ENCODE measurements at regions not wholly inside any gene's neighbourhood (a gene's known extent, or its start where the extent isn't known, plus 50 kb on each side); places are given as distances from the start of the nearest gene placed in this dataset.

DNA sequence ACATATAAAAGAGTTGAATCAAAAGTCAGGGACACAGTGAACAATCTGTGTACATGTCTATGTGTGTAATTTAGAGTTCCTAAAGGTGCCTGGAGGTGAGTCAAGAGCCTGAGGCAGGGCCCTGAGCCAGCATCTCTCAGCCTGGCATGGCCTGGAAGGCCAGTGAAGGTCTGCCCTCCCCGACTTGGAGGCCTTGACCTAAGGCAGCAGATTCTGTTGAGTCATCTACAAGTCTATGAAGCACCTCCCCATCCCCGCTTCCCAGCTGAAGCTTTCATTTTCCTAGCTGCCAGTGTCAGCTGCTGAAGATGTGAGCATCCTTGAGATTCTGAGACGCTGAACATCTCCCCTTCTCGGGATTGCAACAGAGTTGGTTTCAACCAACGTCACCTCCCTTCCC, 583.9 kb downstream of the BCOR start:
- Histone ChIP-seq H3K4me3 (IDR thresholded peaks at IDR 0.05; ENCODE audit: insufficient read depth, low read depth, low read length) (no peak overlapping the region), H4K20me1 (ENCODE audit: insufficient read depth) (no peaks in the 10 kb centered on the region), H2AFZ (ENCODE audit: low read depth) (no peak overlapping the region), H3K79me2 (ENCODE audit: insufficient read depth, low read depth) (no peaks in the 10 kb centered on the region), H3K36me3 (ENCODE audit: insufficient read depth) (no peaks in the 10 kb centered on the region), H3K4me2 (no peak overlapping the region), H3K4me1 (ENCODE audit: low read depth, poor library complexity, severe bottlenecking) (no peaks in the 10 kb centered on the region), H3K27me3 (ENCODE audit: insufficient read depth, low read depth) (no peaks in the 10 kb centered on the region), H3K9ac (no peak overlapping the region), H3K27ac (no peak overlapping the region)
- TF ChIP-seq, protein P1, sequence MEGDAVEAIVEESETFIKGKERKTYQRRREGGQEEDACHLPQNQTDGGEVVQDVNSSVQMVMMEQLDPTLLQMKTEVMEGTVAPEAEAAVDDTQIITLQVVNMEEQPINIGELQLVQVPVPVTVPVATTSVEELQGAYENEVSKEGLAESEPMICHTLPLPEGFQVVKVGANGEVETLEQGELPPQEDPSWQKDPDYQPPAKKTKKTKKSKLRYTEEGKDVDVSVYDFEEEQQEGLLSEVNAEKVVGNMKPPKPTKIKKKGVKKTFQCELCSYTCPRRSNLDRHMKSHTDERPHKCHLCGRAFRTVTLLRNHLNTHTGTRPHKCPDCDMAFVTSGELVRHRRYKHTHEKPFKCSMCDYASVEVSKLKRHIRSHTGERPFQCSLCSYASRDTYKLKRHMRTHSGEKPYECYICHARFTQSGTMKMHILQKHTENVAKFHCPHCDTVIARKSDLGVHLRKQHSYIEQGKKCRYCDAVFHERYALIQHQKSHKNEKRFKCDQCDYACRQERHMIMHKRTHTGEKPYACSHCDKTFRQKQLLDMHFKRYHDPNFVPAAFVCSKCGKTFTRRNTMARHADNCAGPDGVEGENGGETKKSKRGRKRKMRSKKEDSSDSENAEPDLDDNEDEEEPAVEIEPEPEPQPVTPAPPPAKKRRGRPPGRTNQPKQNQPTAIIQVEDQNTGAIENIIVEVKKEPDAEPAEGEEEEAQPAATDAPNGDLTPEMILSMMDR (conservative IDR thresholded peaks at IDR 0.05; ENCODE audit: low read depth, low read length) = no peak

GRCh38 chrX:39514801-39515200, 583.0 kb downstream of the BCOR start:
- Histone ChIP-seq H2AFZ (ENCODE audit: low read depth) (no peak overlapping the region), H3K9ac (no peak overlapping the region), H3K4me1 (ENCODE audit: low read depth, poor library complexity, severe bottlenecking) (no peaks in the 10 kb centered on the region), H4K20me1 (ENCODE audit: insufficient read depth) (no peaks in the 10 kb centered on the region), H3K27me3 (ENCODE audit: insufficient read depth, low read depth) (no peaks in the 10 kb centered on the region), H3K79me2 (ENCODE audit: insufficient read depth, low read depth) (no peaks in the 10 kb centered on the region), H3K36me3 (ENCODE audit: insufficient read depth) (no peaks in the 10 kb centered on the region), H3K4me3 (IDR thresholded peaks at IDR 0.05; ENCODE audit: insufficient read depth, low read depth, low read length) (no peak overlapping the region), H3K27ac (no peak overlapping the region), H3K4me2 (no peak overlapping the region)
- TF ChIP-seq, protein P1 (conservative IDR thresholded peaks at IDR 0.05; ENCODE audit: low read depth, low read length) = no peak

GRCh38 chrX:39516427-39516841, 581.3 kb downstream of the BCOR start:
- no peaks in the 10 kb centered on the region for H3K27me3 ChIP-seq (ENCODE audit: insufficient read depth, low read depth)
- H3K9ac ChIP-seq = no peak overlapping the region
- no peaks in the 10 kb centered on the region for H3K4me1 ChIP-seq (ENCODE audit: low read depth, poor library complexity, severe bottlenecking)
- TF ChIP-seq, protein P1 (conservative IDR thresholded peaks at IDR 0.05; ENCODE audit: low read depth, low read length) = no peak
- H3K36me3 ChIP-seq (ENCODE audit: insufficient read depth) = no peaks in the 10 kb centered on the region
- H3K4me2 ChIP-seq = no peak overlapping the region
- H2AFZ ChIP-seq (ENCODE audit: low read depth) = no peak overlapping the region
- no peak overlapping the region for H3K4me3 ChIP-seq (IDR thresholded peaks at IDR 0.05; ENCODE audit: insufficient read depth, low read depth, low read length)
- H3K27ac ChIP-seq = no peak overlapping the region
- H4K20me1 ChIP-seq (ENCODE audit: insufficient read depth) = no peaks in the 10 kb centered on the region
- no peaks in the 10 kb centered on the region for H3K79me2 ChIP-seq (ENCODE audit: insufficient read depth, low read depth)

DNA sequence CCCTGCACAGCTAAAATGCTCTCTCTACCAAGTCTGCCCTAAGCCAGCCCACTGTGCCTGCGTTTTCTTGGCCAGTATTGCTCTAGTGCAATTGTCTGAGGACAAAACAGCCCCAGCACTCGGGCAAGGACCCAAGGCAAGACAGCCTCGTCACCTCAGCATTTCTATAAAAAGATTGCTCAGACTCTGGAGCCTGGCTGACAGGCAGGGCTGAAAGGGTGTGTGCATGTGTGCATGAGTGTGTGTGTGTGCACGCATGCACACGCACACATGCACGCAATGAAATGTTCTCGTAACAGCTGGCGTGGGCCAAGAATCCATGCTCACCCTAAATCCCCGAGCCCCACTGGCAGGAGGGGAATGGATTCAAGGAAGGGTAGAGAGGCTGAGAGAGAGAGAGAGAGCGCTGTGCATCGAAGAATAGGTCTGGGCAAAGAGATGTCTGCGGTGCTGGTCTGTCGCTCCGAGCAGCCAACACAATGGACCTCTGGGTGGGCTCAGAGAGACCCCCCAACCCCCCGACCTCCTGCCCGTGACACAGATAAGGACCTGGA, 579.2 kb downstream of the BCOR start:
- Histone ChIP-seq H3K27ac (no peak overlapping the region), H3K79me2 (ENCODE audit: insufficient read depth, low read depth) (no peaks in the 10 kb centered on the region), H3K27me3 (ENCODE audit: insufficient read depth, low read depth) (no peaks in the 10 kb centered on the region), H3K9ac (no peak overlapping the region), H4K20me1 (ENCODE audit: insufficient read depth) (no peaks in the 10 kb centered on the region), H3K4me1 (ENCODE audit: low read depth, poor library complexity, severe bottlenecking) (no peaks in the 10 kb centered on the region), H3K4me2 (no peak overlapping the region), H2AFZ (ENCODE audit: low read depth) (no peak overlapping the region), H3K36me3 (ENCODE audit: insufficient read depth) (no peaks in the 10 kb centered on the region), H3K4me3 (IDR thresholded peaks at IDR 0.05; ENCODE audit: insufficient read depth, low read depth, low read length) (no peak overlapping the region)
- TF ChIP-seq, protein P1 (conservative IDR thresholded peaks at IDR 0.05; ENCODE audit: low read depth, low read length) = no peak
